ENCODE measurements at regions not wholly inside any gene's neighbourhood (a gene's known extent, or its start where the extent isn't known, plus 50 kb on each side); places are given as distances from the start of the nearest gene placed in this dataset.

GRCh38 chr5:165956854-165957253, 2334.6 kb upstream of the WWC1 start:
- in situ Hi-C loops (cut with MboI; ENCODE audit: low pct_unique_long_range_greater_than_20kb, low sequenced_read_pairs, unreplicated experiment), result no loop called here
- DNase-seq (ENCODE audit: low spot score), result no peak
- no peak for TF ChIP-seq CTCF (IDR thresholded peaks at IDR 0.05; ENCODE audit: extremely low read depth, insufficient read depth, missing control alignments)

GRCh38 chr5:165981671-165982070, 2309.8 kb upstream of the WWC1 start:
- TF ChIP-seq CTCF (IDR thresholded peaks at IDR 0.05; ENCODE audit: extremely low read depth, insufficient read depth, missing control alignments), result no peak
- DNase-seq (ENCODE audit: low spot score), result no peak
- in situ Hi-C loops (cut with MboI; ENCODE audit: low pct_unique_long_range_greater_than_20kb, low sequenced_read_pairs, unreplicated experiment), result no loop called here

GRCh38 chr5:165996201-165996875, 2295.1 kb upstream of the WWC1 start:
- TF ChIP-seq CTCF (IDR thresholded peaks at IDR 0.05; ENCODE audit: extremely low read depth, insufficient read depth, missing control alignments), result no peak
- in situ Hi-C loops (cut with MboI; ENCODE audit: low pct_unique_long_range_greater_than_20kb, low sequenced_read_pairs, unreplicated experiment), result no loop called here
- DNase-seq (ENCODE audit: low spot score), result no peak

- TF ChIP-seq CTCF (IDR thresholded peaks at IDR 0.05; ENCODE audit: extremely low read depth, insufficient read depth, missing control alignments), result no peak
- in situ Hi-C loops (cut with MboI; ENCODE audit: low pct_unique_long_range_greater_than_20kb, low sequenced_read_pairs, unreplicated experiment), result no loop called here
- DNase-seq (ENCODE audit: low spot score), result no peak
Observed at GRCh38 chr5:165999693-166000320, 2291.6 kb upstream of the WWC1 start.

- in situ Hi-C loops (cut with MboI; ENCODE audit: low pct_unique_long_range_greater_than_20kb, low sequenced_read_pairs, unreplicated experiment), result no loop called here
- no peak for TF ChIP-seq CTCF (IDR thresholded peaks at IDR 0.05; ENCODE audit: extremely low read depth, insufficient read depth, missing control alignments)
- DNase-seq (ENCODE audit: low spot score), result no peak
Observed at GRCh38 chr5:166004006-166004405, 2287.4 kb upstream of the WWC1 start.

GRCh38 chr5:166013415-166013814, 2278.0 kb upstream of the WWC1 start:
- DNase-seq (ENCODE audit: low spot score), result no peak
- in situ Hi-C loops (cut with MboI; ENCODE audit: low pct_unique_long_range_greater_than_20kb, low sequenced_read_pairs, unreplicated experiment), result no loop called here
- no peak for TF ChIP-seq CTCF (IDR thresholded peaks at IDR 0.05; ENCODE audit: extremely low read depth, insufficient read depth, missing control alignments)
